Small intestine (tissue), 7 donors: ENCODE measurements at regions not wholly inside any gene's neighbourhood (a gene's known extent, or its start where the extent isn't known, plus 50 kb on each side); places are given as distances from the start of the nearest gene placed in this dataset.

Source experiments
- DNase-seq, 2 donors: peaks; one replicate each; pipeline versions ENCODE4 v3.0.0 to v3.0.0-alpha.2; 2013
- FAIRE-seq: peaks from 2 replicates; lab custom pipeline; 2012; peaks lifted over from hg19 to GRCh38; lab: Jason Lieb, UNC
- H3K27ac ChIP-seq, 3 donors: one replicate each; pipeline ENCODE4 v1.5.1; 2013; ENCODE audit warnings: low read length in 2 of 3, mild to moderate bottlenecking in 2 of 3, control low read depth in 1 of 3, inconsistent platforms in 1 of 3, low read depth in 1 of 3, moderate library complexity in 1 of 3
- H3K27me3 ChIP-seq, 3 donors: one replicate each; pipeline ENCODE4 v1.6.1; 2013; ENCODE audit warnings: low read length in 3 of 3, inconsistent platforms in 1 of 3; ENCODE audit not compliant: control insufficient read depth in 3 of 3, insufficient read depth in 3 of 3
- H3K36me3 ChIP-seq, 3 donors: one replicate each; pipeline ENCODE4 v1.6.1; 2013; ENCODE audit warnings: low read length in 3 of 3, inconsistent platforms in 1 of 3, low read depth in 1 of 3, mild to moderate bottlenecking in 1 of 3, moderate library complexity in 1 of 3; ENCODE audit not compliant: control insufficient read depth in 3 of 3, insufficient read depth in 2 of 3
- H3K4me1 ChIP-seq, 3 donors: one replicate each; pipeline ENCODE4 v1.6.1; 2013; ENCODE audit warnings: low read length in 2 of 3, inconsistent platforms in 1 of 3, low read depth in 1 of 3, mild to moderate bottlenecking in 1 of 3, moderate library complexity in 1 of 3; ENCODE audit not compliant: control insufficient read depth in 3 of 3, insufficient read depth in 2 of 3
- H3K4me3 ChIP-seq, 3 donors: one replicate each; pipeline ENCODE4 v1.5.1; 2013; ENCODE audit warnings: low read length in 3 of 3, control low read depth in 1 of 3, inconsistent platforms in 1 of 3, low read depth in 1 of 3, mild to moderate bottlenecking in 1 of 3, moderate library complexity in 1 of 3
- H3K9me3 ChIP-seq, 2 donors: one replicate each; pipeline ENCODE4 v1.6.1; 2013; ENCODE audit warnings: low read depth in 1 of 2, low read length in 1 of 2; ENCODE audit not compliant: control insufficient read depth in 2 of 2, insufficient read depth in 1 of 2
- WGBS, 3 donors: extraction: QIAGEN DNeasy Blood & Tissue Kit; methylation state at CpG; one replicate each; pipeline ENCODE4 v1.1.7; 2013; 5-methylcytosine and 5-hydroxymethylcytosine counted together
- donor health status: healthy with polysubstance abuse.
- donor health status: control.
- donor health status: control.
- donor health status: Bipolar disorder and iron deficiency.
- donor health status: healthy.

- Histone ChIP-seq H3K27me3 (no peaks in the 10 kb centered on the region), H3K9me3 (no peaks in the 10 kb centered on the region), H3K4me1 (no peaks in the 10 kb centered on the region), H3K4me3 (no peak overlapping the region), H3K36me3 (no peaks in the 10 kb centered on the region), H3K27ac (no peak overlapping the region)
- FAIRE-seq (no peak), DNase-seq (no peak)
- 90 to 96% (median 94%) methylated on average over 2 of the region's 2 CpGs for WGBS, 3 donors
Measured at GRCh38 chr20:39605361-39605760, 643.2 kb downstream of the DHX35 start.

- peaks cover 0 to 2% (median 0%) of the 10 kb centered on the region in 3 donors for H3K27me3 ChIP-seq
- H3K9me3 ChIP-seq, result no peaks in the 10 kb centered on the region
- no peak overlapping the region for H3K27ac ChIP-seq
- 86 to 95% (median 92%) methylated on average over 7 of the region's 7 CpGs for WGBS, 3 donors
- no peak overlapping the region for H3K4me3 ChIP-seq
- H3K36me3 ChIP-seq, result no peaks in the 10 kb centered on the region
- FAIRE-seq (no peak), DNase-seq (no peak)
- no peaks in the 10 kb centered on the region for H3K4me1 ChIP-seq
Measured at GRCh38 chr20:39603219-39603618, 641.1 kb downstream of the DHX35 start.

DNA sequence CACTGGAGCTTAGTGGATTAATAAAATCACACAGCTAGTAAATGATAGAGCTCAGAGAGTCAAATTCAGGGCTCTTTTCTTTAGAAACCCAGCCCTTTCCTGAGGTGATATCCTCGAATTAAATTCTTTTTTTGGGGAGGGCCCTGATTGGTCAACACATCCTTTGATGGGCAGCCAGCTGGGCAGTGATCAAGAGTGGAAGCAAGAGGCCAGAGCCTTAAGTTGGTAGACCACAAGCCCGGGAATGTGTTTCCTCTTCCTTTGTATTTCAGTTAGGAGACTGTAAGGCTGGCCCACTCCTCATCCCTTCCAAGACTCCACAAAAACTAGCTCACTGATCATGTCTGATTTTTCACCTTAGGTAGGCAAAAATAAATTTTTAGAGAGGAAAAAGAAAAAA is 640.5 kb downstream of the DHX35 start:
- Histone ChIP-seq H3K36me3 (no peaks in the 10 kb centered on the region), H3K27ac (no peak overlapping the region), H3K4me3 (no peak overlapping the region), H3K9me3 (no peaks in the 10 kb centered on the region), H3K27me3 (peaks cover 0 to 2% (median 0%) of the 10 kb centered on the region in 3 donors), H3K4me1 (no peaks in the 10 kb centered on the region)
- WGBS, 3 donors, result 35 to 74% (median 43%) methylated on average over 2 of the region's 2 CpGs
- no peak for FAIRE-seq
- no peak for DNase-seq

- Histone ChIP-seq H3K27ac (no peak overlapping the region), H3K27me3 (peaks cover 0 to 2% (median 0%) of the 10 kb centered on the region in 3 donors), H3K36me3 (no peaks in the 10 kb centered on the region), H3K9me3 (no peaks in the 10 kb centered on the region), H3K4me1 (no peaks in the 10 kb centered on the region), H3K4me3 (no peak overlapping the region)
- DNase-seq, result no peak
- FAIRE-seq, result no peak
- WGBS, 3 donors, result 69 to 73% (median 72%) methylated on average over 3 of the region's 3 CpGs
Measured at GRCh38 chr20:39600871-39601270, 638.7 kb downstream of the DHX35 start.

- no peaks in the 10 kb centered on the region for H3K9me3 ChIP-seq
- no peak for DNase-seq
- no peak overlapping the region for H3K4me3 ChIP-seq
- no peaks in the 10 kb centered on the region for H3K36me3 ChIP-seq
- H3K4me1 ChIP-seq, result no peaks in the 10 kb centered on the region
- 45 to 76% (median 53%) methylated on average over 1 of the region's 1 CpG for WGBS, 3 donors
- no peak overlapping the region for H3K27ac ChIP-seq
- no peak for FAIRE-seq
- H3K27me3 ChIP-seq, result peaks cover 0 to 2% (median 0%) of the 10 kb centered on the region in 3 donors
Measured at GRCh38 chr20:39600156-39600555, 638.0 kb downstream of the DHX35 start.

DNA sequence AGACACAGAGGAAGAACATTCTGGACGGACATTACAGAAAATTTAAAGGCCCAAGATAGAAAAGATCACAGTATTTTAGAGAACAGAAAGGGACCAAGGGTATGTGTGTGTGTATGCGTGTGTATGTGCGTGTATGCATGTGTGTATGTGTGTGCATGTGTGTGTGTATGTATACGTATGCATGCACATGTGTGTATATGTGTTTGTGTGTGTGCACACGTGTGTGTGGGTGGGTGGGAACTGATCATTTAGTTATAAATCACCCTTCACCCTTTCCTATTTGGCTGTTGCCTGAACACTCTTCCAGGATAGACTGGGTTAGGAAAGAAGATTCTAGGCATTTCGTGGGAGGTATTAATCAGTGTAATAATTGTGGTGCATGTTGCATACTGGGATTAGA is 634.4 kb downstream of the DHX35 start:
- Histone ChIP-seq H3K27me3 (peaks cover 0 to 2% (median 0%) of the 10 kb centered on the region in 3 donors), H3K27ac (no peak overlapping the region), H3K4me3 (no peak overlapping the region), H3K4me1 (no peaks in the 10 kb centered on the region), H3K36me3 (no peaks in the 10 kb centered on the region), H3K9me3 (no peaks in the 10 kb centered on the region)
- DNase-seq (no peak), FAIRE-seq (no peak)
- WGBS, 3 donors, result 81 to 86% (median 85%) methylated on average over 6 of the region's 6 CpGs

DNA sequence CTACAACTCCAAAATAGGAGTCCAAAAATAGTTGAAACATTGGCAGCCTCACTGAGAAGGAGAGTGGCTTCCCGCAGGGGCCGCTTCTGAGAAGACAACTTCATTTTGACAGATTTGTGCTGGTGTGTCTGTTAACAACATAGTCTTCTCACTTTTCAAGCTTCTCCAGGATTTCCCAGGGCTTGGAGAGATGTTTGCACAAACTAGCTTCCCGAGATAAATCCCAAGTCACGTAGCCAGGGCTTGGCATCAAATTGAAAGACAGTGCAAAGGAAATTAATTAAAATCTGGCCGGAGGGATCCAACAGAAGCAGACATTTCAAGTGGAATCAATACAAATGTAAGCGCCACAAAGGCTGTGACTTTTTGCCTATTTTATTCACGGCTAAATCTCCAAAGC is 630.2 kb downstream of the DHX35 start:
- no peak for DNase-seq
- FAIRE-seq, result no peak
- 51 to 77% (median 65%) methylated on average over 7 of the region's 7 CpGs for WGBS, 3 donors

DNA sequence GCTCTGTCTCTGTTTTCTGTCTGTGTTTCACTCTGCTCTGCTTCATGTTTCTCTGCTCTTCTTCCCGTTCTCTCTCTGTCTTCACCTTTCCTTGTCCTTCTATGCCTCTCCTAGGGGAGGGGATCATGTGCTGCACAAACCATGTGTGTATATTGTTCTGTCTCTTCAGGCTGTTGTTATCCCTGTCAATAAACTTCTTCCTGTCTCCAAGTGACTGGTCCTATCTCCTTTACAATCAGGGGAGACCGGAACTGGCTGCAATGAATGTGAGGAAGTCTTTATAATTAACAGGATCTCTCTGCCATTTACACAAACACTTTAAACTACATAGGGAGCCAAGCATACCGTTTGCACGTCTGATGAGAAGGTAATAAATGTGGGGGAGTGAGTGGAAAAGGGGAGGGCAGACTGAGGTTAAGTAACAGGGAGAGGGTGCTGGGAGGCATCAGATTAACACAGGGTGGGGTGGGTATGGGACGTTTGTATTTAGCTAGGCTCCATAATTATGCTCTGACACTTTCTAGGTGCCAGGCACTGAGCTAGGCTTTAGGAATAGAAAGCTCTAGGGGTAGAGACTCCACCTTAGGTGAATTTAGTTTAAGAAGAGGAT is 626.1 kb downstream of the DHX35 start:
- Histone ChIP-seq H3K27ac (no peak overlapping the region), H3K4me1 (no peaks in the 10 kb centered on the region), H3K27me3 (no peaks in the 10 kb centered on the region), H3K36me3 (no peaks in the 10 kb centered on the region), H3K9me3 (no peaks in the 10 kb centered on the region), H3K4me3 (no peak overlapping the region)
- 15 to 18% (median 17%) methylated on average over 5 of the region's 5 CpGs for WGBS, 3 donors
- peak in 1 of 2 donors; percentile 3 for DNase-seq
- FAIRE-seq, result no peak

More for the DNA sequence above, 630.2 kb downstream of the DHX35 start:
- Histone ChIP-seq H3K9me3 (no peaks in the 10 kb centered on the region), H3K27me3 (no peaks in the 10 kb centered on the region), H3K4me1 (no peaks in the 10 kb centered on the region), H3K36me3 (no peaks in the 10 kb centered on the region), H3K4me3 (no peak overlapping the region), H3K27ac (no peak overlapping the region)

- H3K4me1 ChIP-seq, result no peaks in the 10 kb centered on the region
- FAIRE-seq, result no peak
- no peak overlapping the region for H3K27ac ChIP-seq
- DNase-seq, result no peak
- H3K4me3 ChIP-seq, result no peak overlapping the region
- no peaks in the 10 kb centered on the region for H3K9me3 ChIP-seq
- H3K27me3 ChIP-seq, result no peaks in the 10 kb centered on the region
- WGBS, 3 donors, result 60 to 82% (median 63%) methylated on average over 1 of the region's 1 CpG
- H3K36me3 ChIP-seq, result no peaks in the 10 kb centered on the region
Measured at GRCh38 chr20:39581034-39581433, 618.9 kb downstream of the DHX35 start.
